Retina (tissue), 1 donor: ENCODE measurements at regions not wholly inside any gene's neighbourhood (a gene's known extent, or its start where the extent isn't known, plus 50 kb on each side); places are given as distances from the start of the nearest gene placed in this dataset.
"Not testable (repeated sequence)": the region's sequence is repeated elsewhere in the genome, so short reads cannot be mapped to it uniquely, and the experiment has no call there.

ENCODE experiments used
- DNase-seq: peaks from one replicate; pipeline ENCODE4 v3.0.0-alpha.2; 2016

DNA sequence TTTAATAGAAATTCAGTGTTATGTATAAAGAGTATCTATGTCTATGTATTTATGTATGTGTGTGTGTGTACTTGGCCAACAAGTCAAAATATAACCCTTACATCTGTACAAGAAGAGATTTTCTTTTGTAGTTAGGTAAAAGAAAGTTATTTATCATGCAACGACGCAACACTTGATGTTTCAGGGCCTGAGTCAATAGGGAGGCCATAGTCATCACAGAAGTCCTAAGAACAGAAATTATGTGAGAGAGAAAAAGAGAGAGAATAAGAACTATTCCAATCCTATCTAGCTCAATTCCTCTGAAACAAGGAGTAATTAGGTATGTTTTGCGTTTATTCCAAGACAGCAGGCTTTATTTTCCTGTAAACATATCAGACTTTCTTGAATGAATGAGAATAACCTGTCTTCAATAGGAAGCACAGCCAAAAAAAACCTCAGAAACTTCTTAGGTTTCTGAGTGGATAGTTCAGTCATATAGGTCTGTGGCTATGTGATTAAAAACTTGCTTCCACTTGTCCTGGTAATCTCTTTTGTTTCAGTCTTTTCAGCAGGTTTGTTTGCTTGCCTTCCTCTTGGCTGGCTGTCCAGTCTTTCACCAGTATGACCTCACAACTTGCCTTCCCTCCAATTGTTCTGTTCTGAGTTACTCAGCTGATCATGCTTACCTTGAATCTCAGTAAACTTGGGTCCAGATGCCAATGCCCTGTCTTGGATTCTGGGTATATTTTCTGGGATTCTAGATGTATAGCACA is 382.4 kb upstream of the GBE1 start:
- DNase-seq, result no peak

- no peak for DNase-seq
Observed at GRCh38 chr3:82141592-82141991, 380.1 kb upstream of the GBE1 start.

GRCh38 chr3:82137861-82138260 is 376.4 kb upstream of the GBE1 start:
- peak; percentile 15 for DNase-seq

GRCh38 chr3:82137050-82137449 is 375.6 kb upstream of the GBE1 start:
- DNase-seq, result no peak

DNA sequence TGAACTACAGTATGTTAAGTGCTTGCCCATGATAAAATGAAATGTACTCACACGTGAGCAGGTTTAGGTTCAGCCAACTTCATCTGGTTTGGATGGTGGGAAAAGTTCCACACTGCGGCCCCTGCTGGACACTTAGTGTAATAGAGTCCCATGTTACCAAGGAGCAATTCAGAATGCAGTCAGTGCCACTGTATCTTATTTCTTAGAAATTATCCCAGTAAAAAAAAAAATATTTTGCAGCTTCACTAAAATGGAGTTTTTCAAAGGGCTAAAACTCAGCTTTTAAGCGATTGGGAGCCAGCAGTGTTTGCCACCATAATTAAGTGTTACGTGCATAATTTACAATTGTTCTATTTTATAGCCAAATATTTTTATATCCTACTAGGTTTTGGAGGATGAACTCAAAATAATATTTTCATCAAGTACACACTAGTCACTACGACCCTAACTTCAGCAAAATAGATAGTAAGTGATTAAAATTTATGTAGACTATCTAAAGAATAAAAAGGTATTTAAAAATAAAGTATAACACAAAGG is 371.7 kb upstream of the GBE1 start:
- peak; percentile 29 for DNase-seq

DNA sequence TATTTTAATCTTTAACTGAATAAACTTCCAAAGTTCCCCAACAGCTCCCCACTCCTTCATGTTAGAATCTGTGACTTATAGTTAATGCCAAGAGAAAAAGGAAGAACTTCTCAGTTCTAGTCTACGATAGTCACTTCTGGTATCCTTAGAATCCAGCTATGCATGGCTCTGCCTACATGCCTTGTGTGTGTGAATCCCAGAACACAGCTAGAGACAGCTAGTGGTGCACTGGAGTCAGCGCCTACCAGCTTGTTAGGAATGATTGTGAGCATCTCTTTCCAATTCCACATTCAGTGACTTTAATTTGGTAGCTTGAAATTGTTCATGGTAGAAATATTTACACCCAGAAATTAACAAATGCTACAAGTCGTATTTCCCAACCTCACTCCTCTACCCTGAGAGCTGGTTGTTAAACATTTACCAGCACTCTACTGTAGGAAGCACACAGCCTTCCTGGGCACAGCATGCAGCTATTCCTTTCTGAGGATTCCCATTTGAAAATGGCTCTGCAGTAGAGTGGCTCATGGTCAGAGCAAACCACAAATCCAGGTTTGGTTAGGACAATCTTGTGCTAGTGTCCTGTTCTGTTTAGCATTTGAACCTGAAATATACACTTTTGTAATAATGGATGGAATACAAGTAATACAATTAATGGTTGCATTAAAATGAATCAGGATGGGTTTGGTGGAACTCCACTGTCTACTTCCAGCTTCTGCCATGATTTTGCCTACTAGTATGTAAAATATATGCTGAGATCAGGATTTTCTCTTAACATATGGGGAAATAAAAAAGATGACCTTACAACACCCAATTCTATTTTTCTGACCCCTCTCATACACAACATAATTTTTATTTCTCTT is 371.0 kb upstream of the GBE1 start:
- DNase-seq, result no peak

GRCh38 chr3:82130046-82130445 is 368.6 kb upstream of the GBE1 start:
- no peak for DNase-seq

- DNase-seq, result no peak
Observed at GRCh38 chr3:82129221-82129801, 367.9 kb upstream of the GBE1 start.

DNA sequence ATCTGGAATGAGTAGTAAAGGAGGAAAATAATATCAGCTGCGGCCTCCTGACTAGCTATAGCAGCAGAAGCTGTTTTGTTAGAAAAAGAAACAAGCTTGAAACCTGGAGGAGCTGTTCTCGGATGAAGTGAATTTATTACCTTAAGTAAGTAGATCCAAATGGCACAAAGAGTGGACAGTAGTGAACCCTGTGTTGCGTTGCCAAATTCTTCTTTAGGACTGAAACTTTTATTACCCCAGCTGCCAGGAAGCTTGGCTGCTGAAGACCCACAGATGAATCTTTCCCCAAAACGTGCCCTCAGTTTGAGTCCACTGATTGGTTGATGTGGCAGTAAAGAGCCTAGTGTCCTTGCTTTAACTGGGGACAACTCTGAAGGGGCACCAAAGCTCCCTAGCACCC is 366.8 kb upstream of the GBE1 start:
- no peak for DNase-seq

DNA sequence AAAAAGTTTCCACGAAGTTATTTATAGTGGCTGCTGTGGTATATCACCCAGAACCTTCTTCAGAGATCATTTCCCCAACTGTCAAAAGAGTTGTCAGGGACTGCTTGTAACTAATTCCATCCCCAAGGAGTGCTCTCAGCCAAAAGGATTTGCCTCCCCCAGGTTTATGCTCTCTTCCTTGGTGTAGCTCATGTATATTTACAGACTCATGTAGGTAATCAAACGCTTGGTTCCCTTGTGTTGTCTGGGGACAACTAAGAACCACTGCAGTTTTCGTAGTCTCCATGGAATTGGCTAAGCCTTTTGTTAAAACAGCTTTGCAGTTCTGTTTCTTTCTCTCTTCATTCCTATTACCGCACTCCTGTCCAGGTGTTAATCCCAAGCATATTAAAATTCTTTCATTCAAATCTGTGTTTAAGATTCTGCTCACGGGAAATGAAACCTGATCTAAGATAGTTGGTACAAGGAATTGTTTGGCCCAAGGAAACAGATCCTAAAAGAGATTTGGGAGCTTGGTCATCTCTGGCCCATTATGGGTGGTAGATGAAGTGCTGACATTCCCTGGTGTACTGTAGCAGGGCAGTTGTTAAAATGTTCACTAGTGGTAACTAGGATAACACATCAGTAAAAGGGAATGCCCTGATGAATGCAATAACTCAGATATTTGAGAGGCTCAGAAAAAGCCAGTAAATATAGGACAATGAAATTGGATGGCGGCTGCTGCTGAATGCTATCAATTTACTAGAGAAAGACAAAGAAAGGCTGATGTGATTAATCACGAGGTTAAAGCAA is 361.3 kb upstream of the GBE1 start:
- no peak for DNase-seq

DNA sequence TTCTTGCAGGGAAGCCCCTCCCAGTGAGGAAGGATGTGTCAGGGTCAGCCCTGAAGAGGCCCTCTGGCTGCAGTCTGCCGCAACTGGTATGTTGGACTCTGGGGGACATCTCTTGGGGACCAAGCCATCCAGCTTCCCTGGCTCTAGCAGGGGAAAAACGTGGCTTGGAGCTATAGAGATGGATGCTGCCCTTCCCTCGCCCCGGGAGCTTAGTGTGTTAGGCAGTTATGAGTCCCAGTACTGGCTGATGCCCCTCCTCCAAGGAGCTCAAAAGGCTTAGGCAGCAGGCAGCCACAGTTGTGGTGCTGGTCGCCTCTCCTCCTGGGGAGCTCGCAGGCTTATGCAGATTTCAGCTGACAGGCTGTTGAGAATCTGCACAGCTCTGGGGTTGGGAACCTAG is 353.1 kb upstream of the GBE1 start:
- DNase-seq, result no peak

GRCh38 chr3:82110721-82111120 is 349.3 kb upstream of the GBE1 start:
- DNase-seq, result not testable (repeated sequence)

DNA sequence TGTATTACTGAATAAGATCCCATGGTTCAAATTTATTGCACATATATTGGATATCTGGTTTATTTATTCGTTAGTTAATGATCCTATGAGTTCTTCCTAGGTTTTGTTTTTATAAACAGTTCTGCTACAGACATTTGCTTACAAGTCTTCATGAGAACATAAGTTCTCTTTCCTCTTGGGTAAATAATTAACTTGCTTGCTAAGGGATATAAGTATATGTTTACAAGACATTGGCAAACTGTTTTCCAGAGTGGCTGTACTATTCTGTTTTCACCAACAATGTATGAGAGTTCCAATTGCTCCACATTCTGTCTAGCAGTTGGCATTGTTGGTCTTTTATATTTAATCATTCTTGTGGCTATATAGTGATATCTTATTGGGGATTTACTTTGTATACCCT is 341.8 kb upstream of the GBE1 start:
- no peak for DNase-seq

DNA sequence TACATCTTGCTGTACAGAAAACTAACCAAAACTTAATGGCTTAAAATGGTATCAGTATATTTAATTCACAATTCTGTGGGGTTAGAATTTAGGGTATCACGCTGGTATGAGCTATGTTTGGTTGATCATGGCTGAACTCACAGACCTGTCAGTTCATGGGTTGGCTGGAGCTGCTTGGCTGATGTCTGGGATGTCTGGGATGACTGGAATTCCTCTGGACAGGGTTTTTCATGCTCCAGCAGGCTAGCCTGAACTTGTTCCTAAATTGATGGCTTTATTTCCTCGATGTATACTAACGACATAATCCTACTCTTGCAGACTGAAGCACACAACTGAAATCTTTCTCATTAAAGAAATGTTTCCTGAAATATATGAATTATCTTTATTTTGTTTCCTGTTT is 338.9 kb upstream of the GBE1 start:
- no peak for DNase-seq

GRCh38 chr3:82093641-82094040 is 332.2 kb upstream of the GBE1 start:
- no peak for DNase-seq

DNA sequence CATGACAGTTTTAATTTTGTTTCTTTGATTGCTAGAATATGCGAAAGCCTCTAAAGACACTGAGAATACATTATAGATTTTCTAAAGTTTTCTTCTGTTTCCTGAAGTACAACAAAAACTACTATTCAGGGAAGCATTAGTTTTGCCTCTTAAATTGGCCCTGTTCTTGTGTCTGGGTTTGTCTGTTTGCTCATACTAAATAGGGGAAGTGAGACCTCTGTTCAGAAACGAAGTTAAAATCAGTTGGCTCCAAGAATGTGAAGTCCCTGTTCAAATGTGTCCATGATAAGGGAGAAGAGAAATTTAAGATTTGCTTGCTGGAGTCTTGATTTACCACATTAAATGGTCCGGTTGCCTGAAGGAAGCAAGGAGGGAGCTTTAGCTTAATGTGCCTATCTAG is 327.3 kb upstream of the GBE1 start:
- no peak for DNase-seq

GRCh38 chr3:82087958-82088357 is 326.5 kb upstream of the GBE1 start:
- DNase-seq, result no peak

GRCh38 chr3:82085851-82086475 is 324.5 kb upstream of the GBE1 start:
- DNase-seq, result no peak

GRCh38 chr3:82085356-82085755 is 323.9 kb upstream of the GBE1 start:
- DNase-seq, result no peak

GRCh38 chr3:82084824-82085223 is 323.4 kb upstream of the GBE1 start:
- no peak for DNase-seq

DNA sequence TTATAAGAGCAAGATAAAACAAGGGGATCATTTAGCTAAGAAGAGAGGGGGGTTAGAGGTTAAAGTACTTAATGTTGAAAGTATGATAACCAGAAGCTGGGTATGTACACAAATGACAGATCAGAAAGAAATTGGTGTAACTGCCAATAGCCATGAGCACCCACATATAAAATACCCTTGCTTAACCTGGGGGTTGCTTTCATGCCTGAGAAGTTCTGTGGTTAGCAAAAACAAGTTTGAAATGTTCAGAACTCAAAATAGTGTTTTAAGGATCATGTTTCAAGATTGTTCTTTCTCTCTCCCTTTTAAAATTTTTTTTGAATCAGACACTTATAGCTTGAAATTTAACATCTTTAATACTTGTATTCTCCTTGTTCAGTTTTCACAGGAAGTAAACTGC is 321.4 kb upstream of the GBE1 start:
- DNase-seq, result no peak

DNA sequence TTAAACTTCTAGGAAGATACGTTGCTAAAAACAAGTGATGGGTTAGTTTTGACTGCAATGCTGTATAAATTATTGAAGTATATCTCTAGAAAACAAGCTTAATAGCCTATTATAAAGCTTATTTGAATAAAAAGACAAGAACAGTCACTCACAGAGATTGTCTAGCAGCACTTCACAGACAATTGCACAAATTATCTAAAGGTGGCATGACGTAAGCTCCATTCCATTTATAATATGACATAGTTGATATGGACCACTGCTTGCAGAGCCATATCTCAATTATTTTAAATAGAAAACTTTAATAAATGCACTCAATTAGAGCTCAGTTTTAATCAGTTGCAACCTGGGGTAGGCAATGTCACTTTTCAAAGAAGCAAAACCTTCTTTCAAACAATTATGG is 319.9 kb upstream of the GBE1 start:
- DNase-seq, result no peak
